Mononuclear cell (primary cell): ENCODE measurements at regions not wholly inside any gene's neighbourhood (a gene's known extent, or its start where the extent isn't known, plus 50 kb on each side); places are given as distances from the start of the nearest gene placed in this dataset.

Experiments
- H3K27me3 ChIP-seq: 2 replicates; pipeline ENCODE4 v1.6.0; 2011; ENCODE audit warnings: low read length, control low read depth; ENCODE audit not compliant: insufficient read depth
- H3K4me1 ChIP-seq: 2 replicates; pipeline ENCODE4 v1.5.1; 2011; ENCODE audit warnings: mild to moderate bottlenecking, low read length, control low read depth; ENCODE audit not compliant: insufficient read depth
- H3K4me3 ChIP-seq: 2 replicates; pipeline ENCODE4 v1.5.1; 2011; ENCODE audit warnings: mild to moderate bottlenecking, low read length, moderate library complexity
- H3K9me3 ChIP-seq: 2 replicates; pipeline ENCODE4 v1.5.1; 2011; ENCODE audit warnings: low read depth, mild to moderate bottlenecking, control low read depth, low read length

DNA sequence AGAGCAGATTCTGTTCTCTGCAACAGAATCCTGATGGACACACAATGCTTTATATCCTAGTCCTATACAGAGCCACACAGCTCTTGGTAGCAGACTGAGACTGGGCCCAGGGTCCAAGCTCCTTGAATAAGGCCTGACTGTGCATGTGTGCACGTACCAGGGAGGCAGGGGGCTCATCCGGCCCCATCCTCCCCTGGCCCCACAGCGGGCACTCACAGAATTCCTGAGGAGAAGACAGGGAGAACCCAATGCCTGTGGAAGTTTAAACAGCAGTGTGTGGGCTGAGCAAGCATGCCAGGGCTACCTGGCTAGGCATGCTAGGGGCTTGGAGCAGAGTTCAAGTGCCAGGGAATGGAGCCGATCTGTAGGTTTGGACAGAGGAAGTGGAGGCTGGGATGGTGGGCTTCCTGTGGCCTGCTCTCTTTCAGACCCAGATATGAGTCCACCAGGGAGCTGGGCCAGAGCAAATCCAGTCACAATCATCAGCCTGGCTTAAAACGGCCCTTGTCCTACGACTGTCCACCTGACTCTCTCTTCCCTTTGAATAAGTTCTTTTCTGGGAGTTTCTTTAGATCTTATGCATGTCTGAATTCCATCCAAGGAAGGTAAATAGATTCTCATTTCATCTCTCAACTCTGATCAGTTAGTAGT lies 74.0 kb downstream of the MRPL14 start:
- Histone ChIP-seq H3K4me1 (peaks cover 33% of the 10 kb centered on the region), H3K27me3 (no peaks in the 10 kb centered on the region), H3K9me3 (no peaks in the 10 kb centered on the region), H3K4me3 (no peak overlapping the region)

DNA sequence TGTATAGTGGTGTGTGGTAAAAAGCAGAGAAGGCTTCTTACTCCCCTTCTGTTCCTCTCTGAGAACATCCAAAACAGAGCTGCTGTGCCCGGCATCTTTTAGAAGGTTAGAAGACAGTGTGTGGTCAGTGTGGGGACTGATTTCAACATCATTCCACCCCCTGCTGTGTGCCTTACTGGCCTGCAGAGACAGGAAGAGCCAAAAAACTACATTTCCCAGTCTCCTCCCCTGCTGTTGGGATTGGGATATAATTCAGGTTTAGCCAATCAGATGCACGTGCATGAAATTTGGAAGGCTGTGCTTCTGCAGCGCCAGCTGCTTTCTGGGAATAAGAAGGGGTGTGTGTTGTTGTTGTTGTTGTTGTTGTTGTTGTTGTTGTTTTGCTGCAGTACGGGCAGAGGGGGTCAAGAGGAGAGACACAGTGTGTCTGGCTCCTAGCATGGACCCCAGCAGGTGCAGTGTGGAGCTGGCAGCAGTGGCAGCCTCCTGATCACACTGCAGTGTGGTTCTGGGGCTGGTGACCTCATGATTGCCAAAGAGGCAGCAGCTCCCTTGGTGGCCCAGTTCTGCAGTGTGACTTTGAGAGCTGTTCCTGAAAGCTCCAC lies 74.7 kb downstream of the MRPL14 start:
- no peak overlapping the region for H3K4me3 ChIP-seq
- peaks cover 26% of the 10 kb centered on the region for H3K4me1 ChIP-seq
- no peaks in the 10 kb centered on the region for H3K27me3 ChIP-seq
- no peaks in the 10 kb centered on the region for H3K9me3 ChIP-seq

DNA sequence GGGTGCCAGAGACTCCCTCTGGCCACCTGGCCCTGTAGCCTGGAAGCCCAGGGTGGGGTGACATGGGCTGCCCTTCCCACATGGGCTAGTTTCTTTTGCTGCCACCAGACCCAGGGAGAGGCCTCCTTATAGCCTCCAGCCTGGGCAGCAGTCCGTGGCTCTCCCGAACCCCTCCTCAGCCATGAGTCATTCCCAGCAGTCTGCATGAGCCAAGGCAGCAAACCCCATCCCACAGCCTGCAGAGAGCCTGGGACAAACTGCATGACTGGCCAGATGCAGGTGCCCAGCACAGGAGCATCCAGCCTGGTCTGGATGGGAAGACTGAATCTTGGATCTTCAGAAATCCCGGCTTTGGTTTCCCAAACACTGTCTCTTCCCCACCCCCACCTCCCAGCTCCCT lies 75.7 kb downstream of the MRPL14 start:
- no peaks in the 10 kb centered on the region for H3K9me3 ChIP-seq
- no peak overlapping the region for H3K4me3 ChIP-seq
- no peaks in the 10 kb centered on the region for H3K27me3 ChIP-seq
- H3K4me1 ChIP-seq = peaks cover 22% of the 10 kb centered on the region

DNA sequence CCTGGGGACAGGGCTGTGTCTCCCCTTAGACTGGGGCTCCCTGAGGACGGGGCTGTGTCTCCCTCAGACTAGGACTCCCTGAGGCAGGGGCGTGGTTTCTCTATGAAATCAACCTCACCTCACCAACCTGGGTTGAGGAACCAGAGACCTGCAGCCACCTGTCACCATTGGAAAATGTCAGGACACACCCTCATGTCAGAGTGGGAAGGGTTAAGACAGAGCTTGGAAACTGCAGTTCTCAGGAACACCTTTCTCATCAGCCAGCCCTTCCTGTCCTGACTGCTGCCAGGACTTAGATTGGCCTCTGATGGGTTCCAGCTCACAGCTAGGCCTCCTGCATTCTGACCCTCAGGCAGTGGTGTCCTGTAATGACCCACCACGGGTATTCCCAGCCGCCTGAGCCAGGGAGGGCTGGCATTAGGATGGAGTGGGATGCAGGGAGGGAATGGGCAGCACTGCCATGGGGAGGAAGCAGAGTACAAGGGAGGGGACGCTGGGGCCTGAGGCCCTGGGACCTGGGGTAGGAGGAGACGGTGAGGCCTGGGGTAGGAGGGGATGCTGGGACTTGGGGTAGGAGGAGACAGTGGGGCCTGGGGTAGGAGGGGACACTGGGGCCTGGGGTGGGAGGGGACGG lies 76.3 kb downstream of the MRPL14 start:
- no peaks in the 10 kb centered on the region for H3K27me3 ChIP-seq
- peaks cover 22% of the 10 kb centered on the region for H3K4me1 ChIP-seq
- no peaks in the 10 kb centered on the region for H3K9me3 ChIP-seq
- no peak overlapping the region for H3K4me3 ChIP-seq

DNA sequence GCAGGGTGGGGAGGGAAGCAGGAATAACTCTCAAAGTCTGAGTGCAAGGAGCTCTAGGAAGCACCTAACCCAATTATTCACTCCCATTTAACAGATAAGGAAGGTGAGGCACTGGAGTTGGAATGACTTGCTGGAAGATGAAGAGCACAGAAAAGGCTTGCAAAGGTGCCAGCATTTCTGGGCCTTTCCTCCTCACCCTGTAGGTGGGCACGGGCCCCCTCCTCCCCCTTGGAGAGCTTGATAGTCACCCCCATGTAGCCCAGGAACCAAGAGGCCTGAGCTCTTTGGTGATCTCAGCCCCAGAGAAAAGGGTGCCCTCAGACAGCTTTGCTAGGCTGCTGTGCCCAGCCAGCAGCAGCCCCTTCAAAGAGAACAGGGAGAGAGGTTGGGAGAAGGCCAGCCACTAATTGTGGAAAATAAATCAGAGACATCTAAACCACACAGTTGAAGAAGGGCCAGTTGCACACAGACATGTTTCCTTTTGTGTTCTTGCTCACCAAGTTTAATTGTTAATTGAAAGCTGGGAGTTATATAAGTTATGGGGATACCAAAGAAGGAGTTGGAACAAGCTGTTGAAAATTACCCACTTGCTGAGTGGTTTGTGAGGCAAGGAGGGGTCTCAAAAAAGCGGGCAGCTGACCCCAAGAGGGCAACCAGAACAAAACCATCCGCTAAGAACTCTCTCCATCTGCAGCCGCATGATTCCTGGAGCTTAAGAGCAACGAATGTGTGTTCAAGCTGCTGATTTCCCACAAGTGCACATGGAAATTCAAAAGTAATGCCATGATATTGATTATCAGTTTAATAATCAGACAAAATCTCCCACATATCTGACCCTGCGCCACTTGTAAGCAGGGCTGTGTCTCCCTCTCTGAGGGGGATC lies 77.0 kb downstream of the MRPL14 start:
- H3K27me3 ChIP-seq = no peaks in the 10 kb centered on the region
- peaks cover 22% of the 10 kb centered on the region for H3K4me1 ChIP-seq
- H3K9me3 ChIP-seq = no peaks in the 10 kb centered on the region
- no peak overlapping the region for H3K4me3 ChIP-seq

DNA sequence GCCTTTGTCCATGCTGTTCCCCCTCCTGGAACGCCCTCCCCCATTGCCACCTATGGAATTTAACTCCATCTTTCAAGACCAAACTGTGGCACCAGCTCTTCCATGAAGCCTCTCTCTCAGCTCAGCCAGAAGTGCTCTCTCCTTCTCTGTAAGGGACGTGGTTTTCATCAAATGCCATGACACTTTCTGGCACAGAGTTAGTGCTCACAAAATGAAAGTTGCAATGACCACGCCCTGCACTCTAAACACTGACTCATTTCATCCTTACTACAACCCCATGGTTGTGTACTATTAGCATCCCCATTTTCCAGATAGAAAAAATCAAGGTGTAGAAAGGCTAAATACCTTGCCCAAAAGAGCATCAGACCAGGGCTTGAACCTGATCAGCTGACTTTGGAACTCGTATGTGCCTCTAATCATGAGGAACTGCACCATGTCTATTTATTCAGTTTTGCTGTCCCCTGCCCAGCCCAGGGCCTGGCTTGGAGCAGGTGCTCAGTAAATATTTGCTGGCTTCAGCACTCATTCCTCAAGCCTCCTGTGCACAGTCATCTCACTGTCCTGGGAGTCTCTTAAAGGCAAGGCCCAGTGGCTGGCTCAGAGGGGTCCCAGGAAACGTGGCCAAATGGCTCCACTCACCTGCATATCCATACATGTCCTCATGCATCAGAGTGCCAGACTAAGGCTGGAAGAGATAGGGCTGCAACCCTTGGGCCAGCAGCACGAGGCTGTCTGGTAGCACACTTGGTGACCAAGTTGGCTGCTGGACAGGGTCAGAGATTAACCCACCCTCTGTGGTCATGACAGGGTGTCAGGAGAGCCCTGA lies 77.9 kb downstream of the MRPL14 start:
- Histone ChIP-seq H3K27me3 (no peaks in the 10 kb centered on the region), H3K4me1 (peaks cover 22% of the 10 kb centered on the region), H3K9me3 (no peaks in the 10 kb centered on the region), H3K4me3 (no peak overlapping the region)

DNA sequence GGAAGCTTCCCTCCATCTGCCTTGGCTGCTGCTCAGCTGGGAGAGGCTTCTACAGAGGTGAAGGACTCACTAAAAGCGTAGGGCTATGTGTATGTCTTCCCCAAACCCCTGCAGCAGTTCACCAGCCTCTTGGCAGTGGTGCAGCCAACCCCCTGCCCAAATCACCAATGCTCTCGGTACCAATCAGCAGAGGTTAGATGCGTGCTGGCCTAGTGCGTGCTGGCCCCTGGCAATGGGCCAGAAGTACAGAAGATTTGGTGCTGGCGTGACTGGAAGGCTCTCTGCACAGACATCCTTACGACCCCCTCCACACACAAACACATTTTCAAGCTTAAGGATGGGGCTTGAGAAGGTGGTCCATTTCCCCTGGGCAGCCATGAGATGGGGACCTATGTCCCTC lies 79.0 kb downstream of the MRPL14 start:
- Histone ChIP-seq H3K27me3 (no peaks in the 10 kb centered on the region), H3K9me3 (no peaks in the 10 kb centered on the region)

DNA sequence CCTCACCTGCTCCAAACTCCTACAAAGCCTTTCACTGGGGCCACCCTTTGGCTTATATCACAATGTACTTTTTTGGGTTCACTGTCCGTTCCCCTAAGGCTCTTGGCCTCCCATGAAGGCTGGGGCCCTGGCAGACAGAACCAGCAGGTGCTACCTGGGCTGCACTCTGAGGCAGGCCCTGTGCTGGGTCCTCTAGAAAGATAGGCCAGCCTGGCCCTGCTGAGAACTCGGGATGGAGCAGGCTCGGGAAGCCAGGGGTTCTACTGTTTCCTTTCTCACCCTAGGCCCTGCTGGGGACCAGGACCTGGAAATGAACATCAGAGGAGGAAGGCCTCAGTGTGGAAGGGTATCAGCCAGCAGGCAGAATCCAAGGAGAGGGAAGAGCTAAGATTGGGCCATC lies 79.5 kb downstream of the MRPL14 start:
- Histone ChIP-seq H3K9me3 (no peaks in the 10 kb centered on the region), H3K4me3 (no peak overlapping the region), H3K27me3 (no peaks in the 10 kb centered on the region), H3K4me1 (peaks cover 17% of the 10 kb centered on the region)

More for the DNA sequence above, 79.0 kb downstream of the MRPL14 start:
- H3K4me3 ChIP-seq = no peak overlapping the region
- peaks cover 21% of the 10 kb centered on the region for H3K4me1 ChIP-seq

DNA sequence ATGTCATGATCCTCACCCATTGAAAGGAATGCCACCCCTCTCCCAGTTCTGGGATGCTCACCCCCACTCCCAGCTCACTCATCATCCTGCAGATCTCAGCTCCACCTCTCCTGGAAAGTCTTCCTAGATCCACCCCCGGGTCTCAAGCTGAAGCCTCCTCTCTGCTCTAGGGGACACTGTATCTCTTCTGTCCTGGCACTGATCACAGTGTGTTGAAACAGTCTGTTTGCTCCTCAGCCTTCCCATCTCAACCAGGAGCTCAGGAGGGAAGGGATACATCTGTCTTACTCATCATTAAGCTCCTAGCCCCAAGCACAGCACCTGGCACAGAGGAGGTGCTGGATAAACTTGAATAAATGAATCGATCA lies 80.1 kb downstream of the MRPL14 start:
- peaks cover 11% of the 10 kb centered on the region for H3K4me1 ChIP-seq
- H3K4me3 ChIP-seq = no peak overlapping the region
- no peaks in the 10 kb centered on the region for H3K27me3 ChIP-seq
- no peaks in the 10 kb centered on the region for H3K9me3 ChIP-seq

DNA sequence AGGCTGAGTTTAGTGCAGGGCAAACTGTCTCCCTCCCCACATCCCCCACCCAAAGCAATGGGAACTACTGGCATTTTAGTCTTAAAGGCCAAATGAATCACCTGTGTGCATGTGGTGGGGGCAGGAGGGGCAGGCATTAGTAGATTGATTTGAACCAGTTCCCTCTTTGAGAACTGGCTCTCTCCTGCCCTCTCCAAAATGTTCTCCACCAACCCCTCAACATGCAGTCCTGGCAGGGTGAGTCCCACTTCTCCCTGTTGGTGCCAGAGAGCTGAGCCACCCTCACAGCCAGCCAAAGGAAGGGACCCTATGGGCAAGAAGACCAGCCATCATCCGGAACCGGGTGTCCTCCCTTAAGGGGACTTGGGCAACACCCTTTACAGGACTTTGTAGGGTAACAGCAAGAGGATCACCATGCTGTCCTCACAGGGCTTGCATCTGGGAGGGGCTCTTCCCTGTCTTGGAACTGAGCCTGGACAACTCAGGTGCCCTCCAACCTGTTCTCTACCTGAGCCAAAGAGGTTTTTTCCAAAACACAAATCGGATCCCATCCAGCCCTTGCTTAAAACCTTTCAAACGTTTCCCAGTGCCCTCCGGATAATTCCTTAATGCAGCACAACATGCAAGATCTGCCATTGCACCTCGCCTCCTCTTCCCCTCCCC lies 80.6 kb downstream of the MRPL14 start:
- Histone ChIP-seq H3K27me3 (no peaks in the 10 kb centered on the region), H3K4me3 (no peak overlapping the region), H3K4me1 (peaks cover 10% of the 10 kb centered on the region), H3K9me3 (no peaks in the 10 kb centered on the region)

DNA sequence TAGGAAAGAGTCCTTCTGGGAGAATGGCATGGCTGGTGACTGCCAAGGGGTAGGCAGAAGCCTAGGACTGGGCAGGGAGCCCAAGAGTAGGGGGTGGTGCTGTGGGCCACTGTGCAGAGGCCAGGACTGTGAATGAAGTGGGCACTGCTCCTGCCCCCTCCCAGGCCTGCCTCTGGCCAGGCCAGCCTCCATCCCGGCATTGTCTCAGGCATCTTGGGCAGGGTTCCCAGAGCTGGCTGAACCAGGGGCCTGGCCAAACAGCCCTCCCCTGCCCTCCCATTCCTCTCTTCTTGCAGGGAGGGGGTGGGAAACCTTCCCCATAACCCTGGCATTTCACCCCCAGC lies 81.6 kb downstream of the MRPL14 start:
- Histone ChIP-seq H3K4me3 (no peak overlapping the region), H3K9me3 (no peaks in the 10 kb centered on the region), H3K4me1 (peaks cover 15% of the 10 kb centered on the region), H3K27me3 (no peaks in the 10 kb centered on the region)

DNA sequence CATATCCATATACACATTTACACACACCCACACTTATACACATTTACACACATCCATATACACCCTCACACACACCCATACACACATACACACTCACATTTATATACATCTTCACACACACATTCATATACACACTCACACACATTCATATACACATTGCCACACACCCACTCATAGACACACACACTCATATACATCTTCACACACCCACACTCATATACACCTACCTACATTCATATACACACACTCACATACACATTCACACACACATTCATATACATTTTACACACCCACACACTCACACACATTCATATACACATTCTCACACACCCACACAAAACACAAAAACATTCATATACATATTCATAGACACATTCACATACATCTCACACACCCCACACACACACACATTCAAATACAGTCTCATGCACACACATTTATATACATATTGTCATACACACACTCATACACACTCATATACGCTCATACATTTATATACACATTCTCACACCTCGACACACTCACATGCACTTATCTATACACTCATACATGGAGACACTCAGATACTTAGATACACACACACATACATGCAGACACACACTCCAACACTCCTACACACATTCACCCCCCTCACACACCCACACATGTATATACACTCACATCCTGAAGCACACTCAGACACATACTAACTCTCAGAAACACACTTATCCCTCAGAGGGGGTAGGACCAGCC lies 82.1 kb downstream of the MRPL14 start:
- Histone ChIP-seq H3K4me3 (no peak overlapping the region), H3K4me1 (peaks cover 15% of the 10 kb centered on the region), H3K9me3 (no peaks in the 10 kb centered on the region), H3K27me3 (no peaks in the 10 kb centered on the region)

DNA sequence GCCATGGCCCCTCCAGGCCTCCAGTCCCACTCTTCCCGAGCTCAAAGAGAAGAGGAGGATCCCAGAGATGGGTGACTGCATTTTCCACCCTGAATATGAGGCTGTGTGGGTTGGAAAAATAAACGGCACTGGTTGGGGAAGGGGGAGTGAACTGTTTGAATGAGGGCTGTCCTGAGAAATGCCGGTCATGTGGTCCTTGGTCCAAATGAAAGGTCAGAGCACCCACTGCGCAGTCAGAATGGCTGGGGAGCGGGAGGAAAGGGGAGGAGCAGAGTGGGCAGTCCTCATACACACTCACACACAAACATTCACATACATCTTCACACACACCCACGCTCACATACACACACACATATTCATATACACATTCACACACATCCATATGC lies 83.1 kb downstream of the MRPL14 start:
- Histone ChIP-seq H3K4me3 (no peak overlapping the region), H3K4me1 (peaks cover 11% of the 10 kb centered on the region), H3K27me3 (no peaks in the 10 kb centered on the region), H3K9me3 (no peaks in the 10 kb centered on the region)
